Erythroblast (primary cell): ENCODE measurements at regions not wholly inside any gene's neighbourhood (a gene's known extent, or its start where the extent isn't known, plus 50 kb on each side); places are given as distances from the start of the nearest gene placed in this dataset.

Experiments
- DNase-seq, 2 experiments: peaks; one replicate each; lab custom pipeline; 2025; lab: John Stamatoyannopoulos, UW
- GATA1 ChIP-seq: IDR thresholded peaks from 2 replicates; pipeline ENCODE4 v1.6.1; 2011; ENCODE audit warnings: low read depth, mild to moderate bottlenecking, control low read depth, low read length, moderate library complexity
- POLR2A ChIP-seq: IDR thresholded peaks from 2 replicates; pipeline ENCODE4 v1.6.1; 2011; ENCODE audit warnings: mild to moderate bottlenecking, low read length

GRCh38 chr2:15780234-15780633 lies 160.1 kb upstream of the MYCN start:
- DNase-seq, result no peak
- TF ChIP-seq POLR2A, result no peak
- TF ChIP-seq GATA1, result no peak

GRCh38 chr2:15780912-15781574 lies 159.3 kb upstream of the MYCN start:
- TF ChIP-seq POLR2A (no peak), GATA1 (no peak)
- no peak for DNase-seq

- TF ChIP-seq GATA1 (no peak), POLR2A (no peak)
- no peak for DNase-seq
Measured at GRCh38 chr2:15782009-15782751, 158.2 kb upstream of the MYCN start.

GRCh38 chr2:15782769-15783294 lies 157.5 kb upstream of the MYCN start:
- no peak for TF ChIP-seq GATA1
- no peak for TF ChIP-seq POLR2A
- DNase-seq, result no peak

GRCh38 chr2:15783489-15783888 lies 156.9 kb upstream of the MYCN start:
- TF ChIP-seq GATA1 (no peak), POLR2A (no peak)
- no peak for DNase-seq

- TF ChIP-seq POLR2A (no peak), GATA1 (no peak)
- no peak for DNase-seq
Measured at GRCh38 chr2:15784106-15784885, 156.1 kb upstream of the MYCN start.

GRCh38 chr2:15784886-15785801 lies 155.2 kb upstream of the MYCN start:
- DNase-seq, result no peak
- no peak for TF ChIP-seq GATA1
- no peak for TF ChIP-seq POLR2A

- TF ChIP-seq GATA1, result no peak
- TF ChIP-seq POLR2A, result no peak
- DNase-seq, result no peak
Measured at GRCh38 chr2:15786003-15786654, 154.2 kb upstream of the MYCN start.

- TF ChIP-seq POLR2A, result no peak
- no peak for TF ChIP-seq GATA1
- no peak for DNase-seq
Measured at GRCh38 chr2:15786901-15787300, 153.4 kb upstream of the MYCN start.

GRCh38 chr2:15787535-15788454 lies 152.6 kb upstream of the MYCN start:
- DNase-seq, result no peak
- TF ChIP-seq GATA1 (no peak), POLR2A (no peak)

GRCh38 chr2:15788455-15788829 lies 151.9 kb upstream of the MYCN start:
- TF ChIP-seq GATA1 (no peak), POLR2A (no peak)

More at GRCh38 chr2:15788455-15788829, 151.9 kb upstream of the MYCN start:
- DNase-seq, result no peak
